ENCODE measurements at regions not wholly inside any gene's neighbourhood (a gene's known extent, or its start where the extent isn't known, plus 50 kb on each side); places are given as distances from the start of the nearest gene placed in this dataset.

DNA sequence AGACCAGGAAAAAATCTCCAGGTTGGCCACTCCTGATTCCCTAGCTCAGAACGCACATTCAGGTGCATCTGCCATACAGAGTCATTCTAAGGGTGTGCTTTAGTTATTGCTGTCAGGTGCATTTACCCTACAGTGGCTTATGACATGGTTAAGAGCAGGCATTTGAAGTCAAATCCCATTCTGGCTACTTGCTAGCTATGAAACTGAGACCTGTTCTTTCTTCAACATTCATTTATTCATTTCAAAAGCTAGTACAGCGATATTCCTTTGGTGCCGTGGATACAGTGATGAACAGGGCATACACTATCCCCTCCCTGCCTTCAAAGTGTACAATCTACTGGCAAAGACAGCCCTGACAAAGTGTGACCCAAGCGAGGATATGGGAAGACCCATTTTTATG, 508.3 kb downstream of the NPIPA7 start:
- no peak overlapping the region for H3K4me3 ChIP-seq (ENCODE audit: low read depth, low read length)
- TF ChIP-seq, protein P1, sequence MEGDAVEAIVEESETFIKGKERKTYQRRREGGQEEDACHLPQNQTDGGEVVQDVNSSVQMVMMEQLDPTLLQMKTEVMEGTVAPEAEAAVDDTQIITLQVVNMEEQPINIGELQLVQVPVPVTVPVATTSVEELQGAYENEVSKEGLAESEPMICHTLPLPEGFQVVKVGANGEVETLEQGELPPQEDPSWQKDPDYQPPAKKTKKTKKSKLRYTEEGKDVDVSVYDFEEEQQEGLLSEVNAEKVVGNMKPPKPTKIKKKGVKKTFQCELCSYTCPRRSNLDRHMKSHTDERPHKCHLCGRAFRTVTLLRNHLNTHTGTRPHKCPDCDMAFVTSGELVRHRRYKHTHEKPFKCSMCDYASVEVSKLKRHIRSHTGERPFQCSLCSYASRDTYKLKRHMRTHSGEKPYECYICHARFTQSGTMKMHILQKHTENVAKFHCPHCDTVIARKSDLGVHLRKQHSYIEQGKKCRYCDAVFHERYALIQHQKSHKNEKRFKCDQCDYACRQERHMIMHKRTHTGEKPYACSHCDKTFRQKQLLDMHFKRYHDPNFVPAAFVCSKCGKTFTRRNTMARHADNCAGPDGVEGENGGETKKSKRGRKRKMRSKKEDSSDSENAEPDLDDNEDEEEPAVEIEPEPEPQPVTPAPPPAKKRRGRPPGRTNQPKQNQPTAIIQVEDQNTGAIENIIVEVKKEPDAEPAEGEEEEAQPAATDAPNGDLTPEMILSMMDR (IDR thresholded peaks at IDR 0.05; ENCODE audit: low read depth, low read length): no peak
- in situ Hi-C loops (cut with HindIII; ENCODE audit: low sequenced_read_pairs): no loop called here
- no peak for DNase-seq (ENCODE audit: low read depth, low spot score)

DNA sequence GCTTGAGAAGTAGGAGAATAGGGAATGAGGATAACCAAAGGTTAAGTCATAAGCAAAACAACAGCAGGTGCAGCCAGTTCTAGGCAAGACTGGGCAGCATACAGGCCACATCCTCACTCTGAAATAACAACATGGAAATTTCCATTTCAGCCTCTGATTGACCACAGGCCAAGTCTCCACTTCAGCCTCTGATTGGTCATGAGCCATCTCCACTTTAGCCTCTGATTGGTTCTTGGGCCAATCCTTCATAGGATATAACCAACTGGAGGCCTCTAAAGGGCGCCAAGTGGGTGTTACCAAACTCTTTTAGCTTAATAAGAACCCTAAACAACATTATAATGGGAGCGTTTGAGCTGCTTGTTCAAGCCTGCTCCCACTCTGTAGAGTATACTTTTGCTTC, 512.0 kb downstream of the NPIPA7 start:
- no peak for DNase-seq (ENCODE audit: low read depth, low spot score)

DNA sequence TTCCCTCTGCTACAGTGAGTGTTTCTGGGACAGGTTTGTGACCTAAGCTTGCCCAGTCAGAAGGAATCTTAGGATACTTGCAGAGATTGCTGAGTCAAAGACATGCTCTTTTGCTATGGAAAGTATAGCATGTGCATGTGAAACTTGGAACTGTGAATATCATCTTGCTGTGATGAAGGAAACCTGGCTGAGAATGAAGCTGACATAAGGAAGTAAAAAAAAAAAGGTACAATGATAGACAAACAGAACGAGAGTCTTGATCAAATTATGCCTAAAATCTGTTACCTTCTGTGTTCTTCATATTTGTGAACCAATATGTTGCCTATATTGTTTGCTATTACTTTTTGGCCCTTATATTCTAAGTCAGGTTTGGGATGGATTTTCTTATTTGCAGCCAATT, 525.7 kb downstream of the NPIPA7 start:
- H3K4me3 ChIP-seq (ENCODE audit: low read depth, low read length): no peak overlapping the region
- in situ Hi-C loops (cut with HindIII; ENCODE audit: low sequenced_read_pairs): no loop called here
- TF ChIP-seq, protein P1 (IDR thresholded peaks at IDR 0.05; ENCODE audit: low read depth, low read length): no peak
- no peak for DNase-seq (ENCODE audit: low read depth, low spot score)

More for the DNA sequence above, 512.0 kb downstream of the NPIPA7 start:
- in situ Hi-C loops (cut with HindIII; ENCODE audit: low sequenced_read_pairs): no loop called here
- no peak overlapping the region for H3K4me3 ChIP-seq (ENCODE audit: low read depth, low read length)
- TF ChIP-seq, protein P1 (IDR thresholded peaks at IDR 0.05; ENCODE audit: low read depth, low read length): no peak

DNA sequence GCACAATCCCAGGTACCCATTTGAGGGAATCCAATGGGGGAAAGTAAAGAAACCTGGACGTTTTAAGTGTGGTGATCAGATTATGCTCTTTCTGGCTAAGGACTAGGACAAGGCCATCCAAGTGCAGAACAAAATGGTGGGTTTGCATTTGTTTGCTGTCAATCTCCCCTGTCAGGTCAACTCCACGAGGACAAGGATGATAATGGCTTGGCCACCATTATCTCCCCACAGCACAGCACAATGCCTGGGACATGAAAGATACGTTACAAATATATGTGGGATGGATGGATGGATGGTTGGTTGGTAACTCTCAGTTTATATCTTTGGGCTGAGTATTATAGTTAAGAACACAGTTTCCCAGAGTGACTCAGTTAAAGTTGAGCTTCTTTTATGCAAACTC, 526.9 kb downstream of the NPIPA7 start:
- no peak overlapping the region for H3K4me3 ChIP-seq (ENCODE audit: low read depth, low read length)
- TF ChIP-seq, protein P1 (IDR thresholded peaks at IDR 0.05; ENCODE audit: low read depth, low read length): no peak
- no peak for DNase-seq (ENCODE audit: low read depth, low spot score)
- in situ Hi-C loops (cut with HindIII; ENCODE audit: low sequenced_read_pairs): no loop called here

DNA sequence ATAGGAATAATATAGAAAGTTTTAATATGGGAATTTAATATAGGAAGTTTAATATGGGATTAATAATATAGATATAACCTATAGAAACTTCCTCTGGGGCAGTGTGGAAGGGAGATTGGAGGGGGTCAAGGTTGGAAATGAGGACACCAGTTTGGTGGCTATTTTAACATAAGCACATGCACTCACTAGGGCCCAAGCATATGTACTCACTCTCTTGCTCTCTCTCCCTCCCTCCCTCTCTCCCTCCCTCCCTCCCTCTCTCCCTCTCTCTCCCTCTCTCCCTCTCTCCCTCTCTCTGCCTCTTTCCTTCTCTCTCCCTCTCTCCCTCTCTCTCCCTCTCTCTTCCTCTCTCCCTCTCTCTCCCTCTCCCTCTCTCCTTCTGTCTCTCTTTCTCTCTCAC, 528.1 kb downstream of the NPIPA7 start:
- DNase-seq (ENCODE audit: low read depth, low spot score): no peak
- in situ Hi-C loops (cut with HindIII; ENCODE audit: low sequenced_read_pairs): no loop called here
- no peak overlapping the region for H3K4me3 ChIP-seq (ENCODE audit: low read depth, low read length)
- TF ChIP-seq, protein P1 (IDR thresholded peaks at IDR 0.05; ENCODE audit: low read depth, low read length): no peak

DNA sequence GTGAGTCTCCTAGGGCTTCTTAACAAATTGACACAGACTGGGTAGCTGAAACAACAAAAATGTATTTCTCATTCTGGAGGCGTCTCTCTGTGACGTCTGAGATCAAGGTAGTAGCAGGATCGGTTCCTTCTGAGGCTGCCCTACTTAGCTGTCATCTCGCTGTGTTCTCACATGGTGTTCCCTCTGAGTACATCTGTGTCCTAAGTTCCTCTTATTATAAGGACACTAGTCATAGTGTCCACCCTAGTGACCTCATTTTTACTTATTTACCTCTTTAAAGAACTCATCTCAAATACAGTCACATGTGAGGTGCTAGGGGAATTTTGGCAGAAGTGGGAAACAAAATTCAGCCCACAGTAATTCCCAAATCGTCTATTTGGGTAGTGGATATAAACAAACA, 529.1 kb downstream of the NPIPA7 start:
- in situ Hi-C loops (cut with HindIII; ENCODE audit: low sequenced_read_pairs): no loop called here
- no peak for DNase-seq (ENCODE audit: low read depth, low spot score)
- H3K4me3 ChIP-seq (ENCODE audit: low read depth, low read length): no peak overlapping the region
- TF ChIP-seq, protein P1 (IDR thresholded peaks at IDR 0.05; ENCODE audit: low read depth, low read length): no peak

DNA sequence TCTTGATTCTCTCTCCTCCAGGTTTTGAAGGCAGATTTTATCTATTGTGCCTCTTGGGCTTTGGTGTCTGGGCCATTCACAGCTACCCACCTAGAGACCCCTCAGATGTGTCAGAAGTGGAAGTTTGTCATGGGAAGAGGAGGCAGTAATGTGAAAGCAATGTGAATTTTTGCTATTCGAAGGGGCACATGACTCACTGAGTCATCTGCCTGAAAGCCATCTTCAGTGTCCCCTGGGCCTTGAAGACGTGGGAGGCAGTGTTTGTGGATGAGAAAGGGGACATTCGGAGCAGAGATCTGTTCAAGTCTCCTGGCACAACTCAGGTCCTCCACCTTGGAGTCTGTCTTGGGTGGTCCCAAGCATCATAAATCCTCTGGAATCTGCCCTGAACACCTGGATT, 530.2 kb downstream of the NPIPA7 start:
- no peak for DNase-seq (ENCODE audit: low read depth, low spot score)
- in situ Hi-C loops (cut with HindIII; ENCODE audit: low sequenced_read_pairs): no loop called here
- H3K4me3 ChIP-seq (ENCODE audit: low read depth, low read length): no peak overlapping the region
- TF ChIP-seq, protein P1 (IDR thresholded peaks at IDR 0.05; ENCODE audit: low read depth, low read length): no peak

Measured in astrocyte of the spinal cord (primary cell).